Astrocyte (in vitro differentiated cells and primary cell): ENCODE measurements at regions not wholly inside any gene's neighbourhood (a gene's known extent, or its start where the extent isn't known, plus 50 kb on each side); places are given as distances from the start of the nearest gene placed in this dataset.

Experiments used
- DNase-seq: peaks from one replicate; pipeline ENCODE4 v3.0.0-alpha.2; 2010; ENCODE audit warnings: low read depth
- FAIRE-seq: peaks from 2 replicates; lab custom pipeline; 2011; peaks lifted over from hg19 to GRCh38; lab: Jason Lieb, UNC
- H2AFZ ChIP-seq: 2 replicates; pipeline ENCODE4 v1.6.0; 2012; ENCODE audit warnings: low read depth, low read length, inconsistent platforms
- H3K27ac ChIP-seq: 2 replicates; pipeline ENCODE4 v1.5.1; 2011; ENCODE audit warnings: low read depth, low read length, inconsistent platforms
- H3K27me3 ChIP-seq: 2 replicates; pipeline ENCODE4 v1.6.0; 2011; ENCODE audit warnings: low read length, inconsistent platforms; ENCODE audit not compliant: insufficient read depth
- H3K36me3 ChIP-seq: 2 replicates; pipeline ENCODE4 v1.5.1; 2011; ENCODE audit warnings: low read length, inconsistent platforms; ENCODE audit not compliant: insufficient read depth
- H3K4me1 ChIP-seq: 2 replicates; pipeline ENCODE4 v1.5.1; 2011; ENCODE audit warnings: low read length, inconsistent platforms; ENCODE audit not compliant: insufficient read depth
- H3K4me2 ChIP-seq: 2 replicates; pipeline ENCODE4 v1.6.0; 2012; ENCODE audit warnings: low read length, inconsistent platforms
- H3K4me3 ChIP-seq: 2 replicates; pipeline ENCODE4 v1.5.1; 2011; ENCODE audit warnings: low read depth, mild to moderate bottlenecking, low read length, inconsistent platforms; ENCODE audit not compliant: insufficient read depth
- H3K79me2 ChIP-seq: 2 replicates; pipeline ENCODE4 v1.6.0; 2012; ENCODE audit warnings: mild to moderate bottlenecking, low read length, inconsistent platforms; ENCODE audit not compliant: insufficient read depth
- H3K9ac ChIP-seq: 2 replicates; pipeline ENCODE4 v1.6.0; 2012; ENCODE audit warnings: mild to moderate bottlenecking, low read length, inconsistent platforms
- H3K9me3 ChIP-seq: 2 replicates; pipeline ENCODE4 v1.5.1; 2012; ENCODE audit warnings: low read depth, mild to moderate bottlenecking, low read length, inconsistent platforms; ENCODE audit not compliant: insufficient read depth
- H4K20me1 ChIP-seq: 2 replicates; pipeline ENCODE4 v1.6.0; 2012; ENCODE audit warnings: low read length, inconsistent platforms; ENCODE audit not compliant: insufficient read depth
- H3K27ac Mint-ChIP-seq: one replicate; pipeline ENCODE4 v1.8.0; 2021; ENCODE audit warnings: mild to moderate bottlenecking, mixed read lengths; ENCODE audit not compliant: unreplicated experiment
- H3K27me3 Mint-ChIP-seq: one replicate; pipeline ENCODE4 v1.8.0; 2021; ENCODE audit warnings: low read depth, mixed read lengths; ENCODE audit not compliant: unreplicated experiment
- H3K36me3 Mint-ChIP-seq: one replicate; pipeline ENCODE4 v1.8.0; 2021; ENCODE audit warnings: low read depth, mixed read lengths; ENCODE audit not compliant: unreplicated experiment
- H3K4me1 Mint-ChIP-seq: one replicate; pipeline ENCODE4 v1.8.0; 2021; ENCODE audit warnings: low read depth, mixed read lengths; ENCODE audit not compliant: unreplicated experiment
- H3K4me3 Mint-ChIP-seq: one replicate; pipeline ENCODE4 v1.8.0; 2021; ENCODE audit warnings: mild to moderate bottlenecking, moderate library complexity, mixed read lengths; ENCODE audit not compliant: unreplicated experiment
- H3K9me3 Mint-ChIP-seq: one replicate; pipeline ENCODE4 v1.8.0; 2021; ENCODE audit warnings: mild to moderate bottlenecking, mixed read lengths; ENCODE audit not compliant: unreplicated experiment
- CTCF ChIP-seq: IDR thresholded peaks from 2 replicates; pipeline ENCODE4 v1.5.1; 2011; ENCODE audit warnings: low read depth, mild to moderate bottlenecking, inconsistent platforms, low read length, moderate library complexity; ENCODE audit not compliant: insufficient read depth
- EZH2 ChIP-seq: IDR thresholded peaks from 2 replicates; pipeline ENCODE4 v1.6.1; 2012; ENCODE audit warnings: mild to moderate bottlenecking, low read length, inconsistent platforms; ENCODE audit not compliant: insufficient read depth

DNA sequence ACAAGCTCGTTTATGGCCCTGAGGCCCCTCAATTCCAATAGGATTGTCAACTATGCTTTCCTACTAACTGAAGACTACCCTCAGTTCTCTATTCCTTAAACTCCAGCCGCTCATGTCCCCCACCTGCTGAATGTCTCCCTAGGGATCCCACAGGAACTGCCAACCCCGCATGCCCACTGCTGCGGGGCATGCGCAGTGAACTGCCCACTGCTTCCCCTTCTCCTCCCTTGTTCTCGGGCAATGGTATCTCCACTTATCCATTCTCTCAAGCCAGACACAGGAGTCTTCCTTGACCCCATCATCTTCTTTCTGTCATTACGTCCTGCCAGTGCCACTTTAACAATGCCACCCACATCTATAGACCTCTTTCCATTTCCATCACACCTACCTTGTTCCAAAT is 90.0 kb downstream of the FGF18 start:
- no peaks in the 10 kb centered on the region for H3K4me1 ChIP-seq
- no peaks in the 10 kb centered on the region for H3K27me3 ChIP-seq
- no peak overlapping the region for H3K4me2 ChIP-seq
- FAIRE-seq = no peak
- H3K9me3 ChIP-seq = no peaks in the 10 kb centered on the region
- no peaks in the 10 kb centered on the region for H4K20me1 ChIP-seq
- TF ChIP-seq EZH2 = no peak
- no peak for TF ChIP-seq CTCF
- H3K27ac ChIP-seq = no peak overlapping the region
- DNase-seq = no peak
- H3K4me3 ChIP-seq = no peak overlapping the region
- H3K79me2 ChIP-seq = no peaks in the 10 kb centered on the region
- H3K27ac Mint-ChIP-seq = no peak overlapping the region
- H3K9ac ChIP-seq = no peak overlapping the region
- no peak overlapping the region for H3K4me3 Mint-ChIP-seq
- H3K9me3 Mint-ChIP-seq = peaks cover 2% of the 10 kb centered on the region
- no peaks in the 10 kb centered on the region for H3K4me1 Mint-ChIP-seq
- no peak overlapping the region for H2AFZ ChIP-seq
- H3K36me3 Mint-ChIP-seq = no peaks in the 10 kb centered on the region
- H3K27me3 Mint-ChIP-seq = peaks cover 30% of the 10 kb centered on the region
- no peaks in the 10 kb centered on the region for H3K36me3 ChIP-seq

GRCh38 chr5:171512397-171512796 is 93.0 kb downstream of the FGF18 start:
- no peak for FAIRE-seq
- Histone ChIP-seq H3K9me3 (no peaks in the 10 kb centered on the region), H2AFZ (no peak overlapping the region), H3K4me3 (no peak overlapping the region), H3K36me3 (no peaks in the 10 kb centered on the region), H3K27me3 (peaks cover under 1% of the 10 kb centered on the region), H3K9ac (no peak overlapping the region), H3K4me1 (no peaks in the 10 kb centered on the region), H3K79me2 (no peaks in the 10 kb centered on the region), H3K27ac (no peak overlapping the region), H3K4me2 (no peak overlapping the region), H4K20me1 (no peaks in the 10 kb centered on the region)
- peaks cover 18% of the 10 kb centered on the region for H3K27me3 Mint-ChIP-seq
- H3K9me3 Mint-ChIP-seq = peaks cover 2% of the 10 kb centered on the region
- H3K4me1 Mint-ChIP-seq = no peaks in the 10 kb centered on the region
- no peak for DNase-seq
- TF ChIP-seq EZH2 (no peak), CTCF (no peak)
- H3K4me3 Mint-ChIP-seq = no peak overlapping the region
- no peaks in the 10 kb centered on the region for H3K36me3 Mint-ChIP-seq
- H3K27ac Mint-ChIP-seq = no peak overlapping the region

- no peak for TF ChIP-seq EZH2
- no peak for TF ChIP-seq CTCF
- H3K4me1 ChIP-seq = no peaks in the 10 kb centered on the region
- H3K27ac Mint-ChIP-seq = no peak overlapping the region
- peaks cover 2% of the 10 kb centered on the region for H3K27me3 ChIP-seq
- peaks cover 7% of the 10 kb centered on the region for H3K9me3 Mint-ChIP-seq
- peaks cover 16% of the 10 kb centered on the region for H3K27me3 Mint-ChIP-seq
- no peaks in the 10 kb centered on the region for H3K36me3 Mint-ChIP-seq
- H3K36me3 ChIP-seq = no peaks in the 10 kb centered on the region
- H3K4me2 ChIP-seq = no peak overlapping the region
- H3K79me2 ChIP-seq = no peaks in the 10 kb centered on the region
- no peak overlapping the region for H3K4me3 Mint-ChIP-seq
- H3K9me3 ChIP-seq = no peaks in the 10 kb centered on the region
- no peaks in the 10 kb centered on the region for H4K20me1 ChIP-seq
- H2AFZ ChIP-seq = no peak overlapping the region
- no peak overlapping the region for H3K9ac ChIP-seq
- no peak overlapping the region for H3K27ac ChIP-seq
- FAIRE-seq = no peak
- DNase-seq = no peak
- H3K4me1 Mint-ChIP-seq = peaks cover under 1% of the 10 kb centered on the region
- H3K4me3 ChIP-seq = no peak overlapping the region
Measured at GRCh38 chr5:171513591-171513990, 94.1 kb downstream of the FGF18 start.
